Activated CD8-positive, alpha-beta memory T cell treated with anti-CD3 and anti-CD28 coated beads, Interleukin-2, amount 50 U/mL, for 24 hours (primary cell): ENCODE measurements at regions not wholly inside any gene's neighbourhood (a gene's known extent, or its start where the extent isn't known, plus 50 kb on each side); places are given as distances from the start of the nearest gene placed in this dataset.
"Not testable (repeated sequence)": the region's sequence is repeated elsewhere in the genome, so short reads cannot be mapped to it uniquely, and the experiment has no call there.

Experiments used
- DNase-seq: peaks from one replicate; pipeline ENCODE4 v3.0.0-alpha.2; 2020; ENCODE audit errors: extremely low read depth

GRCh38 chr13:59292240-59292639, 871.5 kb downstream of the DIAPH3 start:
- not testable (repeated sequence) for DNase-seq

GRCh38 chr13:59299584-59299983, 864.1 kb downstream of the DIAPH3 start:
- no peak for DNase-seq

- no peak for DNase-seq
Observed at GRCh38 chr13:59300355-59301173, 863.2 kb downstream of the DIAPH3 start.

GRCh38 chr13:59301174-59301567, 862.6 kb downstream of the DIAPH3 start:
- no peak for DNase-seq

- DNase-seq = no peak
Observed at GRCh38 chr13:59303433-59303832, 860.3 kb downstream of the DIAPH3 start.

- no peak for DNase-seq
Observed at GRCh38 chr13:59304596-59304995, 859.1 kb downstream of the DIAPH3 start.

- no peak for DNase-seq
Observed at GRCh38 chr13:59305896-59306295, 857.8 kb downstream of the DIAPH3 start.

- no peak for DNase-seq
Observed at GRCh38 chr13:59312776-59313175, 851.0 kb downstream of the DIAPH3 start.

GRCh38 chr13:59318320-59318930, 845.3 kb downstream of the DIAPH3 start:
- peak; percentile 15 for DNase-seq

- DNase-seq = no peak
Observed at GRCh38 chr13:59319276-59319675, 844.5 kb downstream of the DIAPH3 start.

- no peak for DNase-seq
Observed at GRCh38 chr13:59320021-59320420, 843.7 kb downstream of the DIAPH3 start.

- DNase-seq = not testable (repeated sequence)
Observed at GRCh38 chr13:59324401-59324800, 839.3 kb downstream of the DIAPH3 start.

- DNase-seq = no peak
Observed at GRCh38 chr13:59326717-59327116, 837.0 kb downstream of the DIAPH3 start.

GRCh38 chr13:59330764-59331163, 833.0 kb downstream of the DIAPH3 start:
- no peak for DNase-seq

GRCh38 chr13:59332966-59333365, 830.8 kb downstream of the DIAPH3 start:
- no peak for DNase-seq

GRCh38 chr13:59337070-59337469, 826.7 kb downstream of the DIAPH3 start:
- no peak for DNase-seq

GRCh38 chr13:59340151-59340550, 823.6 kb downstream of the DIAPH3 start:
- no peak for DNase-seq

GRCh38 chr13:59340581-59340980, 823.1 kb downstream of the DIAPH3 start:
- DNase-seq = no peak

- DNase-seq = no peak
Observed at GRCh38 chr13:59342400-59342799, 821.3 kb downstream of the DIAPH3 start.

GRCh38 chr13:59343132-59343531, 820.6 kb downstream of the DIAPH3 start:
- DNase-seq = no peak

GRCh38 chr13:59343993-59344822, 819.5 kb downstream of the DIAPH3 start:
- DNase-seq = no peak

- no peak for DNase-seq
Observed at GRCh38 chr13:59345311-59345710, 818.4 kb downstream of the DIAPH3 start.
